Motor neuron (in vitro differentiated cells): ENCODE measurements at regions not wholly inside any gene's neighbourhood (a gene's known extent, or its start where the extent isn't known, plus 50 kb on each side); places are given as distances from the start of the nearest gene placed in this dataset.

Source experiments
- ATAC-seq, 8 experiments: fragments of 200-7000 bp; cut with Tn5 transposase; replicated peaks in 6 of 8; 2 replicates each; pipeline ENCODE4 v1.8.0; 2021; ENCODE audit warnings: mild to moderate bottlenecking in 8 of 8, moderate library complexity in 8 of 8
- H3K27ac ChIP-seq, 2 donors: fragments of 250-450 bp; sonication (Bioruptor Pico); 2 replicates each; pipeline ENCODE4 v1.9.0; 2021; ENCODE audit warnings: antibody characterized with exemption in 2 of 2, mild to moderate bottlenecking in 2 of 2, moderate library complexity in 1 of 2
- H3K4me1 ChIP-seq, 2 donors: fragments of 250-450 bp; sonication (Bioruptor Pico); replicated peaks in 1 of 2; 2 replicates each; pipeline ENCODE4 v1.6.1; 2021; ENCODE audit warnings: antibody characterized with exemption in 2 of 2, mild to moderate bottlenecking in 2 of 2, moderate library complexity in 1 of 2
- H3K4me3 ChIP-seq, 5 donors: fragments of 250-450 bp; sonication (Bioruptor Pico); 2 replicates each; pipeline ENCODE4 v1.9.0; 2021; ENCODE audit warnings: antibody characterized with exemption in 5 of 5, mild to moderate bottlenecking in 5 of 5, moderate library complexity in 4 of 5
- WGBS, 10 experiments: fragments of 450-650 bp; shearing (Covaris generic); methylation state at CpG; one replicate each; pipeline ENCODE4 v1.0.0; 2022; 5-methylcytosine and 5-hydroxymethylcytosine counted together
- in situ Hi-C, 9 experiments: fragments of 400-800 bp; cut with MboI; loops; one replicate each; pipeline ENCODE4 v1.15.0; 2021; ENCODE audit warnings: low sequenced_read_pairs in 9 of 9, low pct_unique_long_range_greater_than_20kb in 2 of 9; ENCODE audit not compliant: unreplicated experiment in 9 of 9

- ATAC-seq, result peak in 2 of 8 experiments; percentile 60 to 63
- H3K4me3 ChIP-seq, result no peak overlapping the region
- 62 to 100% (median 89%) methylated on average over 1 to 10 of the region's 11 CpGs; no CpG with 5 or more reads in 3 of the 10 experiments for WGBS, 10 experiments
- H3K27ac ChIP-seq, result no peak overlapping the region
- in situ Hi-C loops, result no loop called here
- no peaks in the 10 kb centered on the region for H3K4me1 ChIP-seq
Observed at GRCh38 chr1:58929671-58930325, 146.0 kb upstream of the JUN start.

- Histone ChIP-seq H3K4me1 (no peaks in the 10 kb centered on the region), H3K4me3 (no peak overlapping the region), H3K27ac (no peak overlapping the region)
- 70 to 100% (median 91%) methylated on average over 1 to 2 of the region's 2 CpGs; no CpG with 5 or more reads in 5 of the 10 experiments for WGBS, 10 experiments
- in situ Hi-C loops, result no loop called here
- ATAC-seq, result no peak
Observed at GRCh38 chr1:58931024-58931423, 147.2 kb upstream of the JUN start.

GRCh38 chr1:58931756-58932155, 147.9 kb upstream of the JUN start:
- no peak overlapping the region for H3K4me3 ChIP-seq
- no peak overlapping the region for H3K27ac ChIP-seq
- ATAC-seq, result no peak
- H3K4me1 ChIP-seq, result no peaks in the 10 kb centered on the region
- in situ Hi-C loops, result no loop called here
- 63 to 100% (median 78%) methylated on average over 2 to 6 of the region's 6 CpGs; no CpG with 5 or more reads in 4 of the 10 experiments for WGBS, 10 experiments

- no peak overlapping the region for H3K4me3 ChIP-seq
- H3K27ac ChIP-seq, result no peak overlapping the region
- in situ Hi-C loops, result no loop called here
- H3K4me1 ChIP-seq, result no peaks in the 10 kb centered on the region
- 10 to 75% (median 63%) methylated on average over 1 to 4 of the region's 4 CpGs; no CpG with 5 or more reads in 3 of the 10 experiments for WGBS, 10 experiments
- ATAC-seq, result peak in 7 of 8 experiments; percentile 23 to 90 (median 49)
Observed at GRCh38 chr1:58932859-58933598, 149.2 kb upstream of the JUN start.

- in situ Hi-C loops, result no loop called here
- Histone ChIP-seq H3K4me1 (no peaks in the 10 kb centered on the region), H3K4me3 (no peak overlapping the region), H3K27ac (no peak overlapping the region)
- ATAC-seq, result no peak
- WGBS, 10 experiments, result 47 to 100% (median 86%) methylated on average over 1 to 2 of the region's 2 CpGs
Observed at GRCh38 chr1:58933599-58933926, 149.7 kb upstream of the JUN start.

- no peak overlapping the region for H3K4me3 ChIP-seq
- 79 to 100% (median 91%) methylated on average over 1 to 3 of the region's 3 CpGs for WGBS, 10 experiments
- H3K27ac ChIP-seq, result no peak overlapping the region
- in situ Hi-C loops, result no loop called here
- no peaks in the 10 kb centered on the region for H3K4me1 ChIP-seq
- ATAC-seq, result no peak
Observed at GRCh38 chr1:58934706-58935105, 150.9 kb upstream of the JUN start.

GRCh38 chr1:58936973-58937372, 153.1 kb upstream of the JUN start:
- in situ Hi-C loops, result no loop called here
- H3K4me3 ChIP-seq, result no peak overlapping the region

GRCh38 chr1:58939146-58939545, 155.3 kb upstream of the JUN start:
- ATAC-seq, result no peak
- Histone ChIP-seq H3K4me1 (no peaks in the 10 kb centered on the region), H3K27ac (no peak overlapping the region), H3K4me3 (no peak overlapping the region)
- in situ Hi-C loops, result no loop called here
- WGBS, 10 experiments, result 44 to 89% (median 54%) methylated on average over 1 to 2 of the region's 2 CpGs; no CpG with 5 or more reads in 2 of the 10 experiments

More at GRCh38 chr1:58936973-58937372, 153.1 kb upstream of the JUN start:
- 60 to 100% (median 87%) methylated on average over 1 to 2 of the region's 2 CpGs; no CpG with 5 or more reads in 2 of the 10 experiments for WGBS, 10 experiments
- no peaks in the 10 kb centered on the region for H3K4me1 ChIP-seq
- no peak for ATAC-seq
- no peak overlapping the region for H3K27ac ChIP-seq

GRCh38 chr1:58939666-58940370, 156.0 kb upstream of the JUN start:
- in situ Hi-C loops, result no loop called here
- WGBS, 10 experiments, result 44 to 84% (median 71%) methylated on average over 1 to 6 of the region's 6 CpGs; no CpG with 5 or more reads in 2 of the 10 experiments

GRCh38 chr1:58941471-58942289, 157.8 kb upstream of the JUN start:
- no peak overlapping the region for H3K27ac ChIP-seq
- 84 to 95% (median 86%) methylated on average over 3 to 4 of the region's 4 CpGs; no CpG with 5 or more reads in 3 of the 10 experiments for WGBS, 10 experiments
- in situ Hi-C loops, result no loop called here
- no peak overlapping the region for H3K4me3 ChIP-seq
- H3K4me1 ChIP-seq, result no peaks in the 10 kb centered on the region
- no peak for ATAC-seq

More at GRCh38 chr1:58939666-58940370, 156.0 kb upstream of the JUN start:
- Histone ChIP-seq H3K27ac (no peak overlapping the region), H3K4me3 (no peak overlapping the region), H3K4me1 (no peaks in the 10 kb centered on the region)
- no peak for ATAC-seq

- 34 to 100% (median 69%) methylated on average over 1 to 5 of the region's 5 CpGs; no CpG with 5 or more reads in 3 of the 10 experiments for WGBS, 10 experiments
- no peak overlapping the region for H3K27ac ChIP-seq
- in situ Hi-C loops, result no loop called here
- H3K4me1 ChIP-seq, result no peaks in the 10 kb centered on the region
- no peak for ATAC-seq
- no peak overlapping the region for H3K4me3 ChIP-seq
Observed at GRCh38 chr1:58942759-58943191, 158.9 kb upstream of the JUN start.

- H3K4me1 ChIP-seq, result no peaks in the 10 kb centered on the region
- no peak overlapping the region for H3K27ac ChIP-seq
- 40 to 100% (median 88%) methylated on average over 1 of the region's 4 CpGs; no CpG with 5 or more reads in 7 of the 10 experiments for WGBS, 10 experiments
- H3K4me3 ChIP-seq, result no peak overlapping the region
- in situ Hi-C loops, result no loop called here
- ATAC-seq, result no peak
Observed at GRCh38 chr1:58943776-58944175, 159.9 kb upstream of the JUN start.
